ENCODE measurements at regions not wholly inside any gene's neighbourhood (a gene's known extent, or its start where the extent isn't known, plus 50 kb on each side); places are given as distances from the start of the nearest gene placed in this dataset.

- no peak for TF ChIP-seq CTCF (IDR thresholded peaks at IDR 0.05)
- peaks cover 0 to 25% of the 10 kb centered on the region in 2 donors for H3K27me3 ChIP-seq
- no peaks in the 10 kb centered on the region for H3K9me3 ChIP-seq
- H3K4me1 ChIP-seq = no peaks in the 10 kb centered on the region
- intact Hi-C loops (cut with DNase I) = no loop called here
- no peak for DNase-seq
- ATAC-seq = no peak
- no peaks in the 10 kb centered on the region for H3K36me3 ChIP-seq
- no peak overlapping the region for H3K27ac ChIP-seq
- no peak overlapping the region for H3K4me3 ChIP-seq
Observed at GRCh38 chr5:87791869-87792268, 379.1 kb upstream of the CCNH start.

GRCh38 chr5:87788416-87788815 lies 375.7 kb upstream of the CCNH start:
- no peak for TF ChIP-seq CTCF (IDR thresholded peaks at IDR 0.05)

GRCh38 chr5:87787625-87788256 lies 375.0 kb upstream of the CCNH start:
- H3K27me3 ChIP-seq = peaks cover 10 to 37% of the 10 kb centered on the region in 2 donors
- H3K36me3 ChIP-seq = no peaks in the 10 kb centered on the region
- no peaks in the 10 kb centered on the region for H3K9me3 ChIP-seq
- no peak for ATAC-seq
- no peak for DNase-seq
- intact Hi-C loops (cut with DNase I) = no loop called here
- H3K4me1 ChIP-seq = no peaks in the 10 kb centered on the region
- TF ChIP-seq CTCF (IDR thresholded peaks at IDR 0.05) = no peak
- no peak overlapping the region for H3K27ac ChIP-seq
- no peak overlapping the region for H3K4me3 ChIP-seq

More at GRCh38 chr5:87788416-87788815, 375.7 kb upstream of the CCNH start:
- peaks cover 5 to 30% of the 10 kb centered on the region in 2 donors for H3K27me3 ChIP-seq
- H3K4me1 ChIP-seq = no peaks in the 10 kb centered on the region
- H3K36me3 ChIP-seq = no peaks in the 10 kb centered on the region
- no peak overlapping the region for H3K27ac ChIP-seq
- H3K9me3 ChIP-seq = no peaks in the 10 kb centered on the region
- DNase-seq (no peak), ATAC-seq (no peak)
- intact Hi-C loops (cut with DNase I) = no loop called here
- H3K4me3 ChIP-seq = no peak overlapping the region

GRCh38 chr5:87787086-87787485 lies 374.4 kb upstream of the CCNH start:
- ATAC-seq (no peak), DNase-seq (no peak)
- Histone ChIP-seq H3K27me3 (peaks cover 12 to 44% of the 10 kb centered on the region in 2 donors), H3K4me3 (no peak overlapping the region), H3K36me3 (no peaks in the 10 kb centered on the region), H3K4me1 (no peaks in the 10 kb centered on the region), H3K9me3 (no peaks in the 10 kb centered on the region), H3K27ac (no peak overlapping the region)
- TF ChIP-seq CTCF (IDR thresholded peaks at IDR 0.05) = no peak
- intact Hi-C loops (cut with DNase I) = no loop called here

- intact Hi-C loops (cut with DNase I) = no loop called here
- H3K9me3 ChIP-seq = no peaks in the 10 kb centered on the region
- H3K4me1 ChIP-seq = no peaks in the 10 kb centered on the region
- peaks cover 14 to 50% of the 10 kb centered on the region in 2 donors for H3K27me3 ChIP-seq
- no peak for TF ChIP-seq CTCF (IDR thresholded peaks at IDR 0.05)
- H3K27ac ChIP-seq = no peak overlapping the region
- H3K4me3 ChIP-seq = no peak overlapping the region
- no peaks in the 10 kb centered on the region for H3K36me3 ChIP-seq
- DNase-seq = no peak
- no peak for ATAC-seq
Observed at GRCh38 chr5:87786471-87786870, 373.7 kb upstream of the CCNH start.

Data from left lung (tissue), 4 donors.